GM23248 (cell line): ENCODE measurements at regions not wholly inside any gene's neighbourhood (a gene's known extent, or its start where the extent isn't known, plus 50 kb on each side); places are given as distances from the start of the nearest gene placed in this dataset.

Source experiments
- EZH2 ChIP-seq: fragments of 200-600 bp; sonication (generic); IDR thresholded peaks from 2 replicates; pipeline ENCODE4 v1.6.1; 2018; ENCODE audit warnings: antibody characterized with exemption, mild to moderate bottlenecking; ENCODE audit not compliant: insufficient read depth, poor library complexity, severe bottlenecking
- EZH2phosphoT487 ChIP-seq: fragments of 200-600 bp; sonication (generic); IDR thresholded peaks from 2 replicates; pipeline ENCODE4 v1.6.1; 2018; ENCODE audit warnings: antibody characterized with exemption, moderate library complexity, mild to moderate bottlenecking, low read depth; ENCODE audit not compliant: insufficient read depth

- no peak for TF ChIP-seq EZH2
- TF ChIP-seq EZH2phosphoT487 = no peak
Measured at GRCh38 chr4:79197275-79198009, 128.4 kb downstream of the NAA11 start.
